ENCODE measurements at regions not wholly inside any gene's neighbourhood (a gene's known extent, or its start where the extent isn't known, plus 50 kb on each side); places are given as distances from the start of the nearest gene placed in this dataset.

DNA sequence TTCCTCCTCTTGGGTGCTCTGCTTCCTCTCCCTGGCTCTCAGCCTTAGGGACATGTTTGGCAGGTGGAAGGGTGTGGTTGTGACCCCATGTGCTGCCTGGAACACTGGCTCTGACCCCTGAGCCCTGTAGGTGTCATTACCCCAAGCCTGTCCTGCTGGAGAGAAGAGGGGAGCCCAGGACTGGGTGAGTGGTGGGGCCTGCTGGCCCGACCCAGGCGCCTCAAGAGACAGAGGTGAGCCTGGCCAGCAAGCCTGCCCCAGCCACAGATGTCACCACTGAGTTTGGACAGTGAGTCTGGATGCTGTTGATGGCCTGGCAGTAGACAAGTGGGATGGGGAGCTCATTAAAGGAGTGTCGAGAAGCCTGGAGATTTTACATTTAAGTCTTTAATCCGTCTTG is 1112.2 kb downstream of the BRD1 start (continued):
- no peak for TF ChIP-seq HOMEZ (CRISPR knock-in tag; IDR thresholded peaks at IDR 0.05; ENCODE audit: low read depth)
- no peak for TF ChIP-seq ZNF773 (CRISPR knock-in tag; IDR thresholded peaks at IDR 0.05; ENCODE audit: borderline replicate concordance)
- no peak for TF ChIP-seq THAP8 (CRISPR knock-in tag; IDR thresholded peaks at IDR 0.05; ENCODE audit: borderline replicate concordance)
- TF ChIP-seq AGO1 (IDR thresholded peaks at IDR 0.05; ENCODE audit: low read depth, low read length, poor library complexity, severe bottlenecking): no peak
- no peak for TF ChIP-seq ESRRA (CRISPR knock-in tag; IDR thresholded peaks at IDR 0.05; ENCODE audit: low read depth)
- TF ChIP-seq, protein P1, sequence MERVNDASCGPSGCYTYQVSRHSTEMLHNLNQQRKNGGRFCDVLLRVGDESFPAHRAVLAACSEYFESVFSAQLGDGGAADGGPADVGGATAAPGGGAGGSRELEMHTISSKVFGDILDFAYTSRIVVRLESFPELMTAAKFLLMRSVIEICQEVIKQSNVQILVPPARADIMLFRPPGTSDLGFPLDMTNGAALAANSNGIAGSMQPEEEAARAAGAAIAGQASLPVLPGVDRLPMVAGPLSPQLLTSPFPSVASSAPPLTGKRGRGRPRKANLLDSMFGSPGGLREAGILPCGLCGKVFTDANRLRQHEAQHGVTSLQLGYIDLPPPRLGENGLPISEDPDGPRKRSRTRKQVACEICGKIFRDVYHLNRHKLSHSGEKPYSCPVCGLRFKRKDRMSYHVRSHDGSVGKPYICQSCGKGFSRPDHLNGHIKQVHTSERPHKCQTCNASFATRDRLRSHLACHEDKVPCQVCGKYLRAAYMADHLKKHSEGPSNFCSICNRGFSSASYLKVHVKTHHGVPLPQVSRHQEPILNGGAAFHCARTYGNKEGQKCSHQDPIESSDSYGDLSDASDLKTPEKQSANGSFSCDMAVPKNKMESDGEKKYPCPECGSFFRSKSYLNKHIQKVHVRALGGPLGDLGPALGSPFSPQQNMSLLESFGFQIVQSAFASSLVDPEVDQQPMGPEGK (CRISPR knock-in tag; IDR thresholded peaks at IDR 0.05): no peak
- no peak for TF ChIP-seq SNRNP70 (IDR thresholded peaks at IDR 0.05; ENCODE audit: low read depth, low read length)
- TF ChIP-seq ZBTB49 (CRISPR knock-in tag; IDR thresholded peaks at IDR 0.05; ENCODE audit: borderline replicate concordance): no peak
- TF ChIP-seq, protein P2, sequence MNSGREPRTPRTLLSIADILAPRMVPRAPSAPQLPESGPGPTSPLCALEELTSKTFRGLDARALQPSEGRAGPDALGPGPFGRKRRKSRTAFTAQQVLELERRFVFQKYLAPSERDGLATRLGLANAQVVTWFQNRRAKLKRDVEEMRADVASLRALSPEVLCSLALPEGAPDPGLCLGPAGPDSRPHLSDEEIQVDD (CRISPR knock-in tag; IDR thresholded peaks at IDR 0.05; ENCODE audit: borderline replicate concordance): no peak
- no peak for TF ChIP-seq SUZ12 (IDR thresholded peaks at IDR 0.05; ENCODE audit: low read depth, low read length)
- no peak for TF ChIP-seq BHLHE40 (IDR thresholded peaks at IDR 0.05; ENCODE audit: low read length)
- no peak for TF ChIP-seq SATB2 (CRISPR knock-in tag; IDR thresholded peaks at IDR 0.05)
- no peak for TF ChIP-seq DMAP1 (CRISPR knock-in tag; IDR thresholded peaks at IDR 0.05)
- no peak for TF ChIP-seq DPF2 (CRISPR knock-in tag; IDR thresholded peaks at IDR 0.05; ENCODE audit: borderline replicate concordance, low read depth)
- no peak for TF ChIP-seq HNRNPLL (IDR thresholded peaks at IDR 0.05; ENCODE audit: low read depth, low read length, poor library complexity, severe bottlenecking)

Measured in HepG2 (cell line).